Adrenal gland (tissue), 9 donors: ENCODE measurements at regions not wholly inside any gene's neighbourhood (a gene's known extent, or its start where the extent isn't known, plus 50 kb on each side); places are given as distances from the start of the nearest gene placed in this dataset.
"Not testable (repeated sequence)": the region's sequence is repeated elsewhere in the genome, so short reads cannot be mapped to it uniquely, and the experiment has no call there.

Experiments
- DNase-seq, 7 donors: peaks; one replicate each; pipeline ENCODE4 v3.0.0-alpha.2; 2019 to 2020
- H3K27ac ChIP-seq, 5 donors: fragments of 200-600 bp; sonication (generic) in 4 of 5; 1 replicate in 3 of 5; 2 replicates in 2 of 5; pipeline versions ENCODE4 v1.5.1 to v1.8.0; 2016 to 2020; ENCODE audit warnings: mild to moderate bottlenecking in 1 of 5
- H3K27me3 ChIP-seq: fragments of 200-600 bp; 2 replicates; pipeline ENCODE4 v1.8.0; 2021
- H3K36me3 ChIP-seq, 2 donors: fragments of 200-600 bp; replicated peaks in 1 of 2; 1 replicate in 1 of 2; 2 replicates in 1 of 2; pipeline versions ENCODE4 v1.5.1 to v1.8.0; 2018 to 2022
- H3K4me1 ChIP-seq, 2 donors: fragments of 200-600 bp; replicated peaks in 1 of 2; 1 replicate in 1 of 2; 2 replicates in 1 of 2; pipeline versions ENCODE4 v1.5.1 to v1.8.0; 2018 to 2021
- H3K4me3 ChIP-seq, 4 donors: fragments of 200-600 bp; sonication (generic) in 3 of 4; one replicate each; pipeline ENCODE4 v1.5.1; 2016 to 2018
- H3K9me3 ChIP-seq, 3 donors: fragments of 200-600 bp; sonication (generic) in 1 of 3; replicated peaks in 1 of 3; 1 replicate in 2 of 3; 2 replicates in 1 of 3; pipeline versions ENCODE4 v1.5.1 to v1.8.0; 2016 to 2021
- POLR2A ChIP-seq, 2 donors: fragments of 450-650 bp; IDR thresholded peaks; one replicate each; pipeline ENCODE4 v1.6.1; 2017; ENCODE audit warnings: antibody characterized with exemption in 2 of 2, mild to moderate bottlenecking in 2 of 2, moderate library complexity in 1 of 2
- WGBS, 4 donors: extraction: QIAGEN DNeasy Blood & Tissue Kit in 2 of 4; methylation state at CpG; one replicate each; pipeline versions ENCODE4 v1.1.5 to v1.1.7; 2013 to 2017; 5-methylcytosine and 5-hydroxymethylcytosine counted together
- intact Hi-C, 2 donors: fragments of 100-400 bp; cut with DNase I; formaldehyde crosslinking; loops; one replicate each; pipeline versions ENCODE4 v1.14.1 to v1.15.0; 2022 to 2023
- TF ChIP-seq, protein P1 (sequence below), 6 experiments: fragments of 450-650 bp in 4 of 6; fragments of 200-600 bp in 2 of 6; sonication (generic) in 1 of 6; IDR thresholded peaks; 1 replicate in 5 of 6; 2 replicates in 1 of 6; pipeline versions ENCODE4 v1.5.1 to v1.8.0; 2016 to 2021; ENCODE audit warnings: antibody characterized with exemption in 6 of 6, mild to moderate bottlenecking in 2 of 6, moderate library complexity in 1 of 6
- donor health status: healthy with polysubstance abuse.
- donor health status: Bipolar disorder and iron deficiency.
- donor health status: DM: yes; HTN: yes; CAD: no.
- donor health status: DM: no; HTN: no; CAD: no.
- donor health status: DM: no; HTN: no; CAD: no.

DNA sequence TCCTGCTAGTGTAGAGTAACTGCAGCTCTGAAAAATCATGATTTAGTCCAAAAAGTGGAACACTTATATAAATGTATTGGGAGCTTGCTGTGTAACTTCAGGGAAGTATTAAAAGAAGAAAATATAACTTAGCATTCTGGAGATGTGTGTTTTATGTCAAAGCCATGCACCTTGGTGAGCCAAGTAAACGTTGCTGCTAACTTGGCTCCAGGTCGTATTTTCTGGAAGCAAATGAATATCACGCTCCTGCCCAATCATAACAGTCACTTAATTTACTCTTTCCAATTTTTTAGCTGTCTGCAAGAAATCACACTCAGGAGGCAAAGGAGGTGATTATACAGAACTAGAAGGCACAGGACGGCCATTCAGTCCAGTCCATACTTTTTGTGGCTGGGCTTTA, 61.1 kb downstream of the DOP1B start:
- TF ChIP-seq, protein P1, sequence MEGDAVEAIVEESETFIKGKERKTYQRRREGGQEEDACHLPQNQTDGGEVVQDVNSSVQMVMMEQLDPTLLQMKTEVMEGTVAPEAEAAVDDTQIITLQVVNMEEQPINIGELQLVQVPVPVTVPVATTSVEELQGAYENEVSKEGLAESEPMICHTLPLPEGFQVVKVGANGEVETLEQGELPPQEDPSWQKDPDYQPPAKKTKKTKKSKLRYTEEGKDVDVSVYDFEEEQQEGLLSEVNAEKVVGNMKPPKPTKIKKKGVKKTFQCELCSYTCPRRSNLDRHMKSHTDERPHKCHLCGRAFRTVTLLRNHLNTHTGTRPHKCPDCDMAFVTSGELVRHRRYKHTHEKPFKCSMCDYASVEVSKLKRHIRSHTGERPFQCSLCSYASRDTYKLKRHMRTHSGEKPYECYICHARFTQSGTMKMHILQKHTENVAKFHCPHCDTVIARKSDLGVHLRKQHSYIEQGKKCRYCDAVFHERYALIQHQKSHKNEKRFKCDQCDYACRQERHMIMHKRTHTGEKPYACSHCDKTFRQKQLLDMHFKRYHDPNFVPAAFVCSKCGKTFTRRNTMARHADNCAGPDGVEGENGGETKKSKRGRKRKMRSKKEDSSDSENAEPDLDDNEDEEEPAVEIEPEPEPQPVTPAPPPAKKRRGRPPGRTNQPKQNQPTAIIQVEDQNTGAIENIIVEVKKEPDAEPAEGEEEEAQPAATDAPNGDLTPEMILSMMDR (IDR thresholded peaks at IDR 0.05), result no peak
- no peak for TF ChIP-seq POLR2A (IDR thresholded peaks at IDR 0.05)
- intact Hi-C loops, result no loop called here
- Histone ChIP-seq H3K27ac (no peak overlapping the region), H3K4me3 (no peak overlapping the region), H3K36me3 (no peaks in the 10 kb centered on the region), H3K9me3 (no peaks in the 10 kb centered on the region), H3K4me1 (no peaks in the 10 kb centered on the region), H3K27me3 (no peaks in the 10 kb centered on the region)
- 76 to 85% (median 81%) methylated on average over 4 of the region's 4 CpGs for WGBS, 4 donors
- DNase-seq, result no peak

DNA sequence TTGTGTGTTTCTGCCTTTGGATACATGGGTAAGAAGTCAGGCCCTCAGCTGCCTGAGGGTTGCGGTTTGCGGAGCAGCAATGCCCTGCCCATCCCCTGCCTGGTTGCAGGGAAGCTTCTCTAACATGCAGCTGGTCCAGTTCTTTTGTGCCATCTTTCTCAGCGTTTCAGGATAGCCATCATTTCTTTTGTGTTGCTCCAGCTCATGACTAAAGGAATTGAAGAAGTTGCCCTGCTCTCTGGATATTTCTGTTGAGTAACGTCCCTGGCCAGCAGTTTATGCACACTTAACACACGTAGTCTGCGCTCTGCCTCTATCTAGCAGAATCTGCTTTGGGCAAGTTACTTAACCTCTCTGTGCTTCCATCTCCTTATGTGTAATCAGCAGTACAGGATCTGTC, 62.1 kb downstream of the DOP1B start:
- 86 to 88% (median 86%) methylated on average over 6 of the region's 6 CpGs for WGBS, 4 donors
- Histone ChIP-seq H3K27me3 (no peaks in the 10 kb centered on the region), H3K27ac (no peak overlapping the region), H3K36me3 (no peaks in the 10 kb centered on the region), H3K4me3 (no peak overlapping the region), H3K4me1 (no peaks in the 10 kb centered on the region), H3K9me3 (no peaks in the 10 kb centered on the region)
- TF ChIP-seq, protein P1 (IDR thresholded peaks at IDR 0.05), result no peak
- TF ChIP-seq POLR2A (IDR thresholded peaks at IDR 0.05), result no peak
- intact Hi-C loops, result no loop called here
- DNase-seq, result no peak

DNA sequence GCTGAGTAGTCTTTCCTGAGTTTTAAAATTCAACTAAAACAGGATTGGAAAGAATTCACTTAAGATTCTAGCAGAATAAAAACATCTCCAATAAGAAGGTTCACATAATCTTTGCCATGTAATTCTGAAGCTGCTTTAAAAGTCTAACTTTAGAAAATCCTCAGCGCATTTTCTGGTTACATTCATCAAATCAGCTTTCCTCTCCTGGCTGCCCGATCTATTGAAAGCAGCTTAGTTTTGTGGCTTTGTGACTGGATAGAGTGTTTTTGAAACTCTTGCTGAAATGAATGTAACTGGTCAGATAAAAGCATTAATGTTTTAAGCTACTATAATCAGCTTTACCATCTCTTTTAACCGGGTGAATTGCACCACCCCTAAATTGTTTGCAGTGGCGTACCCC, 66.8 kb downstream of the DOP1B start:
- no peak for DNase-seq
- 91 to 96% (median 95%) methylated on average over 4 of the region's 4 CpGs for WGBS, 4 donors
- intact Hi-C loops, result no loop called here
- Histone ChIP-seq H3K9me3 (no peaks in the 10 kb centered on the region), H3K4me1 (no peaks in the 10 kb centered on the region), H3K27ac (no peak overlapping the region), H3K36me3 (no peaks in the 10 kb centered on the region), H3K27me3 (no peaks in the 10 kb centered on the region), H3K4me3 (no peak overlapping the region)
- no peak for TF ChIP-seq POLR2A (IDR thresholded peaks at IDR 0.05)
- TF ChIP-seq, protein P1 (IDR thresholded peaks at IDR 0.05), result no peak

DNA sequence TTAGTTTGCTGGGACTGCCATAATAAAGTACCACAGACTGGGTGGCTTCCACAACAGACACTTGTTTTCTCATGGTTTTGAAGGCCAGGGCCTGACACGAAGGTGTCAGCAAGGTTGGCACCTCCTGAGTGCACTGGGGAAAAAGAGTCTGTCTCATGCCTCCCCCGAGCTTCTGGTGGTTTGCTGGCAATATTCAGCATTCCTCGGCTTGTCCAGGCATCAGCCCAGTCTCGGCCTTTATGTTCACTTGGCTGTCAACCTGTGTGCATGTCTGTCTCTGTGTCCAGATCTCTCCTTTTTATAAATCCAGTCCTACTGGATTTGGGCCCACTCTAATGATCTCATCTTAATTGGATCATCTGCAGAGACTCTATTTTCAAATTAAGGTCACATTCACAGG, 72.6 kb downstream of the DOP1B start:
- no peaks in the 10 kb centered on the region for H3K27me3 ChIP-seq
- no peak for DNase-seq
- intact Hi-C loops, result no loop called here
- H3K4me1 ChIP-seq, result peaks cover 0 to 4% of the 10 kb centered on the region in 2 donors
- no peak overlapping the region for H3K4me3 ChIP-seq
- TF ChIP-seq, protein P1 (IDR thresholded peaks at IDR 0.05), result no peak
- no peak for TF ChIP-seq POLR2A (IDR thresholded peaks at IDR 0.05)
- H3K9me3 ChIP-seq, result no peaks in the 10 kb centered on the region
- H3K27ac ChIP-seq, result no peak overlapping the region
- 73 to 88% (median 83%) methylated on average over 4 of the region's 4 CpGs for WGBS, 4 donors
- H3K36me3 ChIP-seq, result no peaks in the 10 kb centered on the region

DNA sequence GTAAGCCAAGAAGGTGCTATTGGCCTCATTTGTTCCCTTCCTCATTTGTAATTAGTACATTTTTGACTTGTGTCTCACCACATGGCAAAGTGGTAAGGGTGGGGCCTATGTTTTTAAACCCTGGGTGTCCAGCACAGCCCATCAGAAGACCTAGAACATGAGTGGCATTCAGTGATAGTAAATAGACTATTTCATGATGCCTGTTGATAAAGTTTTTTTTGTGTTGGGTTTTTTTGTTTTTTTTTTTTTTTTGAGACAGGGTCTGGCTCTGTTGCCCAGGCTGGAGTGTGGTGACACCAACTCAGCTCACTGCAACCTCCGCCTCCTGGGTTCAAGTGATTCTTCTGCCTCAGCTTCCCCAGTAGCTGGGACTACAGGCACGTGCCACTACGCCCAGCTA, 74.8 kb downstream of the DOP1B start:
- peaks cover 0 to 12% of the 10 kb centered on the region in 2 donors for H3K4me1 ChIP-seq
- H3K27ac ChIP-seq, DNase-seq, H3K9me3 ChIP-seq, intact Hi-C loops, H3K36me3 ChIP-seq, H3K27me3 ChIP-seq, H3K4me3 ChIP-seq: not testable (repeated sequence)
- WGBS, 4 donors, result 93 to 100% (median 96%) methylated on average over 3 of the region's 3 CpGs
